Stomach (tissue), 4 donors: ENCODE measurements at regions not wholly inside any gene's neighbourhood (a gene's known extent, or its start where the extent isn't known, plus 50 kb on each side); places are given as distances from the start of the nearest gene placed in this dataset.

Experiments
- EP300 ChIP-seq: sonication (generic); formaldehyde crosslinking; IDR thresholded peaks from one replicate; pipeline ENCODE4 v1.6.1; 2017; ENCODE audit warnings: antibody characterized with exemption
- POLR2A ChIP-seq, 4 donors: fragments of 450-650 bp; IDR thresholded peaks; one replicate each; pipeline ENCODE4 v1.6.1; 2016; ENCODE audit warnings: antibody characterized with exemption in 4 of 4, control low read depth in 2 of 4, mild to moderate bottlenecking in 1 of 4, moderate library complexity in 1 of 4
- POLR2AphosphoS5 ChIP-seq, 3 donors: sonication (generic); formaldehyde crosslinking; IDR thresholded peaks; one replicate each; pipeline ENCODE4 v1.6.1; 2016; ENCODE audit warnings: antibody characterized with exemption in 3 of 3
- TF ChIP-seq, protein P1 (sequence below), 7 experiments: fragments of 450-650 bp in 4 of 7; fragments of 200-600 bp in 3 of 7; sonication (generic) in 3 of 7; IDR thresholded peaks; one replicate each; pipeline ENCODE4 v1.5.1; 2016 to 2019; ENCODE audit warnings: antibody characterized with exemption in 7 of 7, control low read depth in 2 of 7, mild to moderate bottlenecking in 1 of 7

DNA sequence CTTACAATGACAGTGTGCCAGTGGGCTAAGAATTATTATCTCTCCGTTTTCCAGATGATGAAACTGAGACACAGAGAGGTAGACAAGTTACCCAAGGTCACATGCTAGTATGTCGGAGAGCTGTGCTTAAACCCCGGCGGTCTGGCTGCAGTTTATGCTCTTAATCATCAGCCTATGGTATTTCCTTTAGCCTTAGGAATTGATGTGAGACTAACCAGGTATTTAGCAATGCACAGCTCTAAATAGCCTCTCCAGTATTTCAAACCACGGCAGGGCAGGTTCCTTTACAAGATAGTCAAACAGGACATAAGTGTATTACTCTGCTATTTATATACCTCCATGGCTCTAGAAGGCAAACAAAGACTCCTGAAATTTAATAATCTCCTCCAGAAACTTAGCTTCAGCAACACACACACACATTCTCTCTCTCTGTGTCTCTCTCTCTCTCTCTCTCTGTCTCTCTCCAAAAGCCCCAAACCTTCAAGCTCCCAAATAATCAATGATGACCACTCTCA, 142.0 kb upstream of the ZNF217 start:
- TF ChIP-seq, protein P1, sequence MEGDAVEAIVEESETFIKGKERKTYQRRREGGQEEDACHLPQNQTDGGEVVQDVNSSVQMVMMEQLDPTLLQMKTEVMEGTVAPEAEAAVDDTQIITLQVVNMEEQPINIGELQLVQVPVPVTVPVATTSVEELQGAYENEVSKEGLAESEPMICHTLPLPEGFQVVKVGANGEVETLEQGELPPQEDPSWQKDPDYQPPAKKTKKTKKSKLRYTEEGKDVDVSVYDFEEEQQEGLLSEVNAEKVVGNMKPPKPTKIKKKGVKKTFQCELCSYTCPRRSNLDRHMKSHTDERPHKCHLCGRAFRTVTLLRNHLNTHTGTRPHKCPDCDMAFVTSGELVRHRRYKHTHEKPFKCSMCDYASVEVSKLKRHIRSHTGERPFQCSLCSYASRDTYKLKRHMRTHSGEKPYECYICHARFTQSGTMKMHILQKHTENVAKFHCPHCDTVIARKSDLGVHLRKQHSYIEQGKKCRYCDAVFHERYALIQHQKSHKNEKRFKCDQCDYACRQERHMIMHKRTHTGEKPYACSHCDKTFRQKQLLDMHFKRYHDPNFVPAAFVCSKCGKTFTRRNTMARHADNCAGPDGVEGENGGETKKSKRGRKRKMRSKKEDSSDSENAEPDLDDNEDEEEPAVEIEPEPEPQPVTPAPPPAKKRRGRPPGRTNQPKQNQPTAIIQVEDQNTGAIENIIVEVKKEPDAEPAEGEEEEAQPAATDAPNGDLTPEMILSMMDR (IDR thresholded peaks at IDR 0.05), result no peak
- TF ChIP-seq POLR2A (IDR thresholded peaks at IDR 0.05) (no peak), EP300 (no peak), POLR2AphosphoS5 (IDR thresholded peaks at IDR 0.05) (no peak)
